ENCODE measurements at regions not wholly inside any gene's neighbourhood (a gene's known extent, or its start where the extent isn't known, plus 50 kb on each side); places are given as distances from the start of the nearest gene placed in this dataset.

- no peak for TF ChIP-seq CTCF (IDR thresholded peaks at IDR 0.05)
- TF ChIP-seq RELA (CRISPR knock-in tag; IDR thresholded peaks at IDR 0.05; ENCODE audit: borderline replicate concordance): no peak
- TF ChIP-seq ATF1 (CRISPR knock-in tag; IDR thresholded peaks at IDR 0.05): no peak
- TF ChIP-seq NR1H2 (CRISPR knock-in tag; IDR thresholded peaks at IDR 0.05): no peak
- TF ChIP-seq PREB (CRISPR knock-in tag; IDR thresholded peaks at IDR 0.05; ENCODE audit: borderline replicate concordance): no peak
- no peak for TF ChIP-seq AFF4 (CRISPR knock-in tag; IDR thresholded peaks at IDR 0.05; ENCODE audit: borderline replicate concordance)
- no peak for TF ChIP-seq ZNF532 (CRISPR knock-in tag; IDR thresholded peaks at IDR 0.05; ENCODE audit: borderline replicate concordance)
- TF ChIP-seq STAT6 (CRISPR knock-in tag; conservative IDR thresholded peaks at IDR 0.05; ENCODE audit: low read depth): no peak
Observed at GRCh38 chr4:125505621-125506020, 190.9 kb downstream of the FAT4 start.
